Keratinocyte (primary cell): ENCODE measurements at regions not wholly inside any gene's neighbourhood (a gene's known extent, or its start where the extent isn't known, plus 50 kb on each side); places are given as distances from the start of the nearest gene placed in this dataset.

ENCODE experiments used
- DNase-seq: peaks from one replicate; pipeline ENCODE4 v3.0.0-alpha.2; 2011; ENCODE audit warnings: low read depth, missing footprints, low spot score
- FAIRE-seq: peaks from 2 replicates; lab custom pipeline; 2011; peaks lifted over from hg19 to GRCh38; lab: Jason Lieb, UNC
- H2AFZ ChIP-seq: 2 replicates; pipeline ENCODE4 v1.6.0; 2012; ENCODE audit warnings: low read length, control low read depth, inconsistent platforms; ENCODE audit not compliant: control insufficient read depth
- H3K27ac ChIP-seq: 2 replicates; pipeline ENCODE4 v1.5.1; 2011; ENCODE audit warnings: low read length; ENCODE audit not compliant: control insufficient read depth, insufficient read depth
- H3K27me3 ChIP-seq: 3 replicates; pipeline ENCODE4 v1.6.0; 2011; ENCODE audit warnings: low read length; ENCODE audit not compliant: control insufficient read depth, insufficient read depth; ENCODE audit errors: extremely low read depth
- H3K36me3 ChIP-seq, 2 experiments: 2 replicates in 1 of 2; 3 replicates in 1 of 2; pipeline ENCODE4 v1.5.1; 2011; ENCODE audit warnings: low read length in 2 of 2, mild to moderate bottlenecking in 1 of 2; ENCODE audit not compliant: control insufficient read depth in 2 of 2, insufficient read depth in 2 of 2; ENCODE audit errors: extremely low read depth in 1 of 2
- H3K4me1 ChIP-seq: 3 replicates; pipeline ENCODE4 v1.5.1; 2011; ENCODE audit warnings: low read length; ENCODE audit not compliant: control insufficient read depth, insufficient read depth; ENCODE audit errors: extremely low read depth
- H3K4me2 ChIP-seq: 3 replicates; pipeline ENCODE4 v1.6.0; 2011; ENCODE audit warnings: low read depth, low read length; ENCODE audit not compliant: control insufficient read depth, insufficient read depth; ENCODE audit errors: extremely low read depth
- H3K4me3 ChIP-seq, 3 experiments: fragments of 200-600 bp in 1 of 3; sonication (generic) in 1 of 3; 2 replicates in 2 of 3; 3 replicates in 1 of 3; pipeline ENCODE4 v1.5.1; 2011 to 2016; ENCODE audit warnings: low read length in 3 of 3, mild to moderate bottlenecking in 3 of 3, control low read depth in 2 of 3, inconsistent platforms in 1 of 3, low read depth in 1 of 3, mixed read lengths in 1 of 3, mixed run types in 1 of 3, moderate library complexity in 1 of 3; ENCODE audit not compliant: control insufficient read depth in 2 of 3, insufficient read depth in 2 of 3; ENCODE audit errors: extremely low read depth in 1 of 3
- H3K79me2 ChIP-seq: 2 replicates; pipeline ENCODE4 v1.6.0; 2012; ENCODE audit warnings: low read length; ENCODE audit not compliant: control insufficient read depth, insufficient read depth
- H3K9ac ChIP-seq: 3 replicates; pipeline ENCODE4 v1.6.0; 2011; ENCODE audit warnings: low read length; ENCODE audit not compliant: control insufficient read depth, insufficient read depth; ENCODE audit errors: extremely low read depth
- H3K9me1 ChIP-seq: 3 replicates; pipeline ENCODE4 v1.6.0; 2011; ENCODE audit warnings: low read length; ENCODE audit not compliant: control insufficient read depth, insufficient read depth; ENCODE audit errors: extremely low read depth
- H3K9me3 ChIP-seq: 2 replicates; pipeline ENCODE4 v1.5.1; 2012; ENCODE audit warnings: low read depth, low read length; ENCODE audit not compliant: control insufficient read depth
- H4K20me1 ChIP-seq: 3 replicates; pipeline ENCODE4 v1.6.0; 2011; ENCODE audit warnings: low read length; ENCODE audit not compliant: control insufficient read depth, insufficient read depth; ENCODE audit errors: extremely low read depth
- CTCF ChIP-seq, 3 experiments: IDR thresholded peaks in 1 of 3; conservative IDR thresholded peaks in 1 of 3; optimal IDR thresholded peaks in 1 of 3; 2 replicates in 2 of 3; 3 replicates in 1 of 3; pipeline versions ENCODE3 to v1.5.1; 2011; ENCODE audit warnings: low read length in 3 of 3, mild to moderate bottlenecking in 3 of 3, moderate library complexity in 2 of 3, control low read depth in 1 of 3, inconsistent platforms in 1 of 3; ENCODE audit not compliant: insufficient read depth in 2 of 3; ENCODE audit errors: extremely low read depth in 1 of 3
- EZH2 ChIP-seq: IDR thresholded peaks from one replicate; pipeline ENCODE4 v1.6.1; 2012; ENCODE audit warnings: inconsistent platforms, mild to moderate bottlenecking, low read length, moderate library complexity
- dilution Hi-C: fragments of 300-500 bp; cut with MboI; formaldehyde crosslinking; loops from one replicate; pipeline ENCODE4 v1.7.0; 2020; ENCODE audit warnings: low sequenced_read_pairs; ENCODE audit not compliant: extremely low pct_ligation_motif_present

- DNase-seq (no peak), FAIRE-seq (no peak)
- H3K36me3 ChIP-seq: no peaks in the 10 kb centered on the region
- H3K79me2 ChIP-seq: no peaks in the 10 kb centered on the region
- no peak overlapping the region for H3K27ac ChIP-seq
- no peak overlapping the region for H3K9ac ChIP-seq
- H3K9me1 ChIP-seq: no peaks in the 10 kb centered on the region
- TF ChIP-seq CTCF (optimal IDR thresholded peaks at IDR 0.05 in 1 of 3, IDR thresholded peaks at IDR 0.05 in 1 of 3, conservative IDR thresholded peaks at IDR 0.05 in 1 of 3; ENCODE audit: extremely low read depth in 1 of 3, insufficient read depth in 2 of 3, low read length in 3 of 3) (no peak), EZH2 (no peak)
- dilution Hi-C loops: no loop called here
- H3K9me3 ChIP-seq: no peaks in the 10 kb centered on the region
- H4K20me1 ChIP-seq: no peaks in the 10 kb centered on the region
- no peaks in the 10 kb centered on the region for H3K27me3 ChIP-seq
- no peaks in the 10 kb centered on the region for H3K4me1 ChIP-seq
- no peak overlapping the region for H3K4me3 ChIP-seq
- H3K4me2 ChIP-seq: no peak overlapping the region
- no peak overlapping the region for H2AFZ ChIP-seq
Measured at GRCh38 chr18:27771571-27771970, 405.4 kb downstream of the CDH2 start.

- no peaks in the 10 kb centered on the region for H3K9me3 ChIP-seq
- H3K27me3 ChIP-seq: no peaks in the 10 kb centered on the region
- no peaks in the 10 kb centered on the region for H3K4me1 ChIP-seq
- no peaks in the 10 kb centered on the region for H3K79me2 ChIP-seq
- H3K4me2 ChIP-seq: no peak overlapping the region
- no peak overlapping the region for H3K27ac ChIP-seq
- H3K4me3 ChIP-seq: no peak overlapping the region
- no peak for DNase-seq
- dilution Hi-C loops: no loop called here
- FAIRE-seq: no peak
- TF ChIP-seq CTCF (optimal IDR thresholded peaks at IDR 0.05 in 1 of 3, IDR thresholded peaks at IDR 0.05 in 1 of 3, conservative IDR thresholded peaks at IDR 0.05 in 1 of 3; ENCODE audit: extremely low read depth in 1 of 3, insufficient read depth in 2 of 3, low read length in 3 of 3) (no peak), EZH2 (no peak)
- no peak overlapping the region for H2AFZ ChIP-seq
- no peaks in the 10 kb centered on the region for H3K9me1 ChIP-seq
- H3K9ac ChIP-seq: no peak overlapping the region
- no peaks in the 10 kb centered on the region for H3K36me3 ChIP-seq
- no peaks in the 10 kb centered on the region for H4K20me1 ChIP-seq
Measured at GRCh38 chr18:27769152-27769551, 407.8 kb downstream of the CDH2 start.
